ENCODE measurements at regions not wholly inside any gene's neighbourhood (a gene's known extent, or its start where the extent isn't known, plus 50 kb on each side); places are given as distances from the start of the nearest gene placed in this dataset.
"Not testable (repeated sequence)": the region's sequence is repeated elsewhere in the genome, so short reads cannot be mapped to it uniquely, and the experiment has no call there.

GRCh38 chr14:51447411-51447810, 204.3 kb upstream of the FRMD6 start:
- no peak for DNase-seq

- DNase-seq, result peak; percentile 88
Measured at GRCh38 chr14:51448831-51449670, 202.7 kb upstream of the FRMD6 start.

- no peak for DNase-seq
Measured at GRCh38 chr14:51449681-51450080, 202.0 kb upstream of the FRMD6 start.

- no peak for DNase-seq
Measured at GRCh38 chr14:51451561-51451960, 200.1 kb upstream of the FRMD6 start.

- DNase-seq, result peak; percentile 48
Measured at GRCh38 chr14:51453869-51454268, 197.8 kb upstream of the FRMD6 start.

GRCh38 chr14:51454351-51454750, 197.4 kb upstream of the FRMD6 start:
- DNase-seq, result no peak

GRCh38 chr14:51455041-51455835, 196.5 kb upstream of the FRMD6 start:
- no peak for DNase-seq

- peak; percentile 52 for DNase-seq
Measured at GRCh38 chr14:51457843-51458562, 193.7 kb upstream of the FRMD6 start.

GRCh38 chr14:51458563-51458955, 193.2 kb upstream of the FRMD6 start:
- DNase-seq, result peak; percentile 74

- no peak for DNase-seq
Measured at GRCh38 chr14:51460011-51460410, 191.7 kb upstream of the FRMD6 start.

- DNase-seq, result no peak
Measured at GRCh38 chr14:51462182-51462581, 189.5 kb upstream of the FRMD6 start.

- DNase-seq, result no peak
Measured at GRCh38 chr14:51462706-51463105, 189.0 kb upstream of the FRMD6 start.

GRCh38 chr14:51463461-51463860, 188.2 kb upstream of the FRMD6 start:
- no peak for DNase-seq

- no peak for DNase-seq
Measured at GRCh38 chr14:51464411-51464810, 187.3 kb upstream of the FRMD6 start.

GRCh38 chr14:51465486-51465885, 186.2 kb upstream of the FRMD6 start:
- DNase-seq, result no peak

GRCh38 chr14:51467392-51467791, 184.3 kb upstream of the FRMD6 start:
- DNase-seq, result not testable (repeated sequence)

- no peak for DNase-seq
Measured at GRCh38 chr14:51468523-51468922, 183.2 kb upstream of the FRMD6 start.

GRCh38 chr14:51472881-51473280, 178.8 kb upstream of the FRMD6 start:
- DNase-seq, result no peak

GRCh38 chr14:51473351-51473750, 178.4 kb upstream of the FRMD6 start:
- no peak for DNase-seq

- peak; percentile 31 for DNase-seq
Measured at GRCh38 chr14:51473808-51474565, 177.7 kb upstream of the FRMD6 start.

GRCh38 chr14:51474854-51475253, 176.9 kb upstream of the FRMD6 start:
- no peak for DNase-seq

GRCh38 chr14:51478175-51478621, 173.5 kb upstream of the FRMD6 start:
- DNase-seq, result no peak

Measured in NCI-H226 (cell line).